Erythroblast (primary cell): ENCODE measurements at regions not wholly inside any gene's neighbourhood (a gene's known extent, or its start where the extent isn't known, plus 50 kb on each side); places are given as distances from the start of the nearest gene placed in this dataset.

Experiments
- GATA1 ChIP-seq: IDR thresholded peaks from 2 replicates; pipeline ENCODE4 v1.6.1; 2011; ENCODE audit warnings: low read depth, mild to moderate bottlenecking, control low read depth, low read length, moderate library complexity
- POLR2A ChIP-seq: IDR thresholded peaks from 2 replicates; pipeline ENCODE4 v1.6.1; 2011; ENCODE audit warnings: mild to moderate bottlenecking, low read length

DNA sequence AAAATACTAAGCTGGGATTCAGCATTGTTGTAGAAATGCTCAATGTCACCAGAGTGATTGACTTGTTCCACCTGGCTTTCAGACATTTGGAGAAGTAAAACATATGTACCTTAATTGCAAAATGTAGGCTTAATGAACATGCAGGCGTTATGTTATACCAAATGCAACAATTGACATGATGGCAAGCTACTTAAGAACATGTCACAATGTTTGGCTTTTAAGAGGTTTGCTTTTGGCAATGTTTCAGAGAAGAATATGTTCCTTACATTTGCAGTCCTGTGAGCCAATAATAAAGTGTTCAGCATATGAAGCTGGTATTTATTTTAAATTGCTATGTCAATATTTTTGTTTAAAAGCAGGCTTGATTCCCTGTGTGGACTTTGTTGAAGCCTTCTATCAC is 111.7 kb upstream of the NUDT12 start:
- TF ChIP-seq GATA1, result no peak
- TF ChIP-seq POLR2A, result no peak
